RWPE2 (cell line): ENCODE measurements at regions not wholly inside any gene's neighbourhood (a gene's known extent, or its start where the extent isn't known, plus 50 kb on each side); places are given as distances from the start of the nearest gene placed in this dataset.
A peak's percentile ranks its signal among the peaks of the same experiment; 100 is the strongest.

Experiments used
- ATAC-seq: fragments of 200-7000 bp; cut with Tn5 transposase; 3 replicates; pipeline ENCODE4 v1.9.1; 2021; ENCODE audit warnings: low read depth
- DNase-seq: peaks from one replicate; pipeline ENCODE4 v3.0.0-alpha.2; 2020; ENCODE audit warnings: low spot score
- H3K27ac ChIP-seq: fragments of 450-650 bp; 2 replicates; pipeline ENCODE4 v1.5.1; 2017; ENCODE audit warnings: mild to moderate bottlenecking; ENCODE audit not compliant: poor library complexity, severe bottlenecking
- H3K27me3 ChIP-seq: fragments of 250-450 bp; sonication (Bioruptor Pico); 2 replicates; pipeline ENCODE4 v1.5.1; 2021; ENCODE audit warnings: mild to moderate bottlenecking, moderate library complexity; ENCODE audit not compliant: insufficient read depth, poor library complexity, severe bottlenecking
- H3K36me3 ChIP-seq: fragments of 250-450 bp; sonication (Bioruptor Pico); 2 replicates; pipeline ENCODE4 v1.5.1; 2020; ENCODE audit warnings: low read depth, mild to moderate bottlenecking, moderate library complexity
- H3K4me1 ChIP-seq: fragments of 250-450 bp; sonication (Bioruptor Pico); 2 replicates; pipeline ENCODE4 v1.5.1; 2021; ENCODE audit warnings: mild to moderate bottlenecking, moderate library complexity; ENCODE audit not compliant: insufficient read depth, poor library complexity, severe bottlenecking
- H3K4me3 ChIP-seq: fragments of 250-450 bp; sonication (Bioruptor Pico); 2 replicates; pipeline ENCODE4 v1.5.1; 2021; ENCODE audit warnings: mild to moderate bottlenecking, moderate library complexity; ENCODE audit not compliant: severe bottlenecking
- H3K9me3 ChIP-seq: fragments of 250-450 bp; sonication (Bioruptor Pico); 2 replicates; pipeline ENCODE4 v1.5.1; 2021; ENCODE audit warnings: mild to moderate bottlenecking, moderate library complexity; ENCODE audit not compliant: severe bottlenecking
- CTCF ChIP-seq: fragments of 450-650 bp; IDR thresholded peaks from one replicate; pipeline ENCODE4 v1.5.1; 2017; ENCODE audit warnings: mild to moderate bottlenecking, moderate library complexity; ENCODE audit not compliant: poor library complexity, severe bottlenecking

- H3K36me3 ChIP-seq: no peaks in the 10 kb centered on the region
- no peaks in the 10 kb centered on the region for H3K4me1 ChIP-seq
- H3K27me3 ChIP-seq: no peaks in the 10 kb centered on the region
- ATAC-seq (no peak), DNase-seq (no peak)
- H3K27ac ChIP-seq: no peak overlapping the region
- no peak overlapping the region for H3K4me3 ChIP-seq
- no peaks in the 10 kb centered on the region for H3K9me3 ChIP-seq
- no peak for TF ChIP-seq CTCF
Observed at GRCh38 chr20:48571949-48572847, 255.6 kb downstream of the PREX1 start.

- Histone ChIP-seq H3K4me1 (no peaks in the 10 kb centered on the region), H3K27ac (no peak overlapping the region), H3K36me3 (no peaks in the 10 kb centered on the region), H3K9me3 (no peaks in the 10 kb centered on the region), H3K27me3 (peaks cover 4% of the 10 kb centered on the region), H3K4me3 (no peak overlapping the region)
- DNase-seq (no peak), ATAC-seq (no peak)
- no peak for TF ChIP-seq CTCF
Observed at GRCh38 chr20:48569679-48570078, 258.1 kb downstream of the PREX1 start.

GRCh38 chr20:48568520-48568919, 259.3 kb downstream of the PREX1 start:
- ATAC-seq (no peak), DNase-seq (no peak)
- no peak overlapping the region for H3K4me3 ChIP-seq
- H3K27ac ChIP-seq: no peak overlapping the region
- H3K9me3 ChIP-seq: no peaks in the 10 kb centered on the region
- no peaks in the 10 kb centered on the region for H3K36me3 ChIP-seq
- peaks cover 4% of the 10 kb centered on the region for H3K27me3 ChIP-seq
- no peak for TF ChIP-seq CTCF
- H3K4me1 ChIP-seq: no peaks in the 10 kb centered on the region

- ATAC-seq (no peak), DNase-seq (peak; percentile 53)
- no peak for TF ChIP-seq CTCF
- H3K27me3 ChIP-seq: peaks cover 4% of the 10 kb centered on the region
- no peak overlapping the region for H3K4me3 ChIP-seq
- H3K9me3 ChIP-seq: no peaks in the 10 kb centered on the region
- H3K4me1 ChIP-seq: no peaks in the 10 kb centered on the region
- no peaks in the 10 kb centered on the region for H3K36me3 ChIP-seq
- no peak overlapping the region for H3K27ac ChIP-seq
Observed at GRCh38 chr20:48567145-48567544, 260.7 kb downstream of the PREX1 start.

GRCh38 chr20:48564982-48565539, 262.7 kb downstream of the PREX1 start:
- ATAC-seq: peak; percentile 24; the same call in 2 of the 3 replicates

More at GRCh38 chr20:48564982-48565539, 262.7 kb downstream of the PREX1 start:
- H3K27me3 ChIP-seq: peaks cover 4% of the 10 kb centered on the region
- no peak overlapping the region for H3K27ac ChIP-seq
- no peak for DNase-seq
- TF ChIP-seq CTCF: no peak
- H3K4me3 ChIP-seq: no peak overlapping the region
- no peaks in the 10 kb centered on the region for H3K4me1 ChIP-seq
- no peaks in the 10 kb centered on the region for H3K36me3 ChIP-seq
- H3K9me3 ChIP-seq: no peaks in the 10 kb centered on the region
